ENCODE measurements at regions not wholly inside any gene's neighbourhood (a gene's known extent, or its start where the extent isn't known, plus 50 kb on each side); places are given as distances from the start of the nearest gene placed in this dataset.

GRCh38 chr21:40952551-40953323 lies 105.8 kb upstream of the DSCAM start:
- Histone ChIP-seq H3K4me3 (replicated peaks in 1 of 3; ENCODE audit: insufficient read depth in 1 of 3, low read depth in 2 of 3, low read length in 3 of 3) (no peak overlapping the region), H3K27me3 (ENCODE audit: control insufficient read depth in 1 of 2, insufficient read depth in 2 of 2, low read length in 2 of 2) (no peaks in the 10 kb centered on the region), H2AFZ (ENCODE audit: low read length) (no peak overlapping the region), H4K20me1 (ENCODE audit: insufficient read depth, low read length) (no peaks in the 10 kb centered on the region), H3K4me2 (ENCODE audit: low read depth, low read length) (no peak overlapping the region), H3K27ac (ENCODE audit: extremely low read length, insufficient read depth, low read length) (no peak overlapping the region), H3K9me3 (ENCODE audit: low read length) (peaks cover 33% of the 10 kb centered on the region), H3K36me3 (replicated peaks in 1 of 2; ENCODE audit: control insufficient read depth in 1 of 2, insufficient read depth in 2 of 2, low read length in 2 of 2) (no peaks in the 10 kb centered on the region), H3K79me2 (ENCODE audit: insufficient read depth, low read length) (no peaks in the 10 kb centered on the region), H3K9ac (ENCODE audit: insufficient read depth, low read depth, low read length) (no peak overlapping the region), H3K4me1 (ENCODE audit: insufficient read depth, low read length) (no peaks in the 10 kb centered on the region)
- ATAC-seq, result no peak
- TF ChIP-seq ZNF318 (CRISPR knock-in tag; IDR thresholded peaks at IDR 0.05) (no peak), ZNF570 (CRISPR knock-in tag; IDR thresholded peaks at IDR 0.05; ENCODE audit: borderline replicate concordance) (no peak), ZNF460 (CRISPR knock-in tag; IDR thresholded peaks at IDR 0.05; ENCODE audit: borderline replicate concordance) (no peak), NR2F2 (IDR thresholded peaks at IDR 0.05; ENCODE audit: borderline replicate concordance, low read depth) (no peak), SMARCC2 (IDR thresholded peaks at IDR 0.05) (no peak)
- ChIA-PET CTCF (ENCODE audit: low intra/inter-chr PET ratio, low total read pairs) (no interaction called here), POLR2A (no interaction called here)
- intact Hi-C loops (cut with micrococcal nuclease; ENCODE audit: unreplicated experiment), result no loop called here
- no TSS peak for BruUV-seq (replicated peaks)
- 4% methylated on average over 6 of the region's 6 CpGs for WGBS (ENCODE audit: low lambda C conversion rate)
- FAIRE-seq, result no peak
- in situ Hi-C loops (cut with HindIII; ENCODE audit: extremely low pct_ligation_motif_present, low pct_unique_long_range_greater_than_20kb), result no loop called here
- no peak for DNase-seq (ENCODE audit: low spot score)

Data from HepG2 (cell line).